ENCODE measurements at regions not wholly inside any gene's neighbourhood (a gene's known extent, or its start where the extent isn't known, plus 50 kb on each side); places are given as distances from the start of the nearest gene placed in this dataset.
"Not testable (repeated sequence)": the region's sequence is repeated elsewhere in the genome, so short reads cannot be mapped to it uniquely, and the experiment has no call there.

DNA sequence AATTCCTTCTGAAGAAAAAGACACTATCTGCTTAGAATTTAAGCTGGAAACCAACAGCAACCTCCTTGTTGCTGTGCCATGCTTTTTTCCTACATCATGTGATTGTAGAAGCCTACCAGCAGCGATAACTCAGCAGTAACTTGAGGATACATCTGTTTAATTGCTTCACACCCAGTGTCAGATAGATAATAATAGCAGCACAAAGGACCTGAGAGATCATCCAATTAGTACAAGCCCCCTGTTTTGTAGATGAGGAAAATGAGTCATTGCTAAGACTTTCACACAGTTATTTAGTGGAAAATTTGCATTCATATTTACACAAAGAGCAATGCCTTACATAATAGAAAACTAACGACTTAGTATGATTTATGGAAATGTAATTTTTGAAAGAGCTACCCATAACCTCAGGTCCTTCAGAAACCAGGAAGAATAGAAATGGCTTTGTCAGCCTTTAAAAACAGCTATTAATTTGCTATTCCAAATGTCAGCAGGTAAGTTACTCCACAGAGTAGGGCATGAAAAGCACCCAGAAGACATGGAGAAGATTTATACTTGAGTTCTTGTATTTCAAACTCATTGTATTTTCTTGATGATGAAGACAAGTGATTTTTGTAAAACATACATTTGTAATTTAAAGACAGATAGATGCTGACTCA is 93.7 kb upstream of the SGCG start:
- no peak overlapping the region for H3K27ac ChIP-seq (ENCODE audit: low read depth, low read length)
- peaks cover 3 to 4% of the 10 kb centered on the region in 2 donors for H3K27me3 Mint-ChIP-seq
- H3K27ac Mint-ChIP-seq = no peak overlapping the region
- DNase-seq = no peak
- no peaks in the 10 kb centered on the region for H3K9me3 Mint-ChIP-seq
- H3K4me3 ChIP-seq (ENCODE audit: low read length in 2 of 2) = no peak overlapping the region
- intact Hi-C loops (cut with micrococcal nuclease) = no loop called here
- no peaks in the 10 kb centered on the region for H3K36me3 ChIP-seq (ENCODE audit: insufficient read depth, low read length)
- no peaks in the 10 kb centered on the region for H3K27me3 ChIP-seq (ENCODE audit: insufficient read depth, low read length)
- no peak overlapping the region for H3K4me3 Mint-ChIP-seq
- no peaks in the 10 kb centered on the region for H3K4me1 ChIP-seq (ENCODE audit: insufficient read depth, low read length)
- no peaks in the 10 kb centered on the region for H3K9me3 ChIP-seq (ENCODE audit: control insufficient read depth in 1 of 2, low read length in 2 of 2)
- H3K36me3 Mint-ChIP-seq = no peaks in the 10 kb centered on the region
- peaks cover 0 to under 1% (median 0%) of the 10 kb centered on the region in 4 donors for H3K4me1 Mint-ChIP-seq
- ChIA-PET POLR2A (ENCODE audit: partially characterized antibody) (no interaction called here), CTCF (ENCODE audit: partially characterized antibody) (interaction anchor here (1.2 to 2.3 kb wide), 3 partner anchors 13 to 15 kb away, joined by 3 to 6 read pairs (median 5); no protein-coding TSS in a partner anchor)

DNA sequence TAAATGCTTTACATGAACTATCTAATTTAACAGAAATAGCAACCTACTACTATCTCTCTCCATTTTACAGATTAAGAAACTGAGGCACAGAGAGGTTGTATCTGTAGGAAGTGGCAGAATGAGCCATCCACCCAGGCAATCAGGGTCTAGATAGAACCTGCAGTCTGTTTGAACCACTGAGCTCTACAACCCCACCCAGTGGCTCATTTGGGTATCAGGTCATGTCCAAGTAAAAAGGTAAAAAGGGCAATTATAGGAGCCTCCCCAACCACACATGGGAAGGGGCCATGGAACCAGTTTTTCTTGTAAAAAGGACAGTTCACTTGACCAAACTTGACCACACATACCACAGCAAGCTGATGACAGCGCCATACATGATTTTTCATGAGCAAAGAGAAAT is 92.9 kb upstream of the SGCG start:
- Histone ChIP-seq H3K36me3 (ENCODE audit: insufficient read depth, low read length) (no peaks in the 10 kb centered on the region), H3K27ac (ENCODE audit: low read depth, low read length) (no peak overlapping the region), H3K9me3 (ENCODE audit: control insufficient read depth in 1 of 2, low read length in 2 of 2) (no peaks in the 10 kb centered on the region), H3K4me1 (ENCODE audit: insufficient read depth, low read length) (no peaks in the 10 kb centered on the region), H3K4me3 (ENCODE audit: low read length in 2 of 2) (no peak overlapping the region), H3K27me3 (ENCODE audit: insufficient read depth, low read length) (no peaks in the 10 kb centered on the region)
- ChIA-PET CTCF (ENCODE audit: partially characterized antibody) (interaction anchor here (2.3 kb wide), 1 partner anchor 15 kb away, joined by 6 read pairs; no protein-coding TSS in a partner anchor), POLR2A (ENCODE audit: partially characterized antibody) (no interaction called here)
- no peaks in the 10 kb centered on the region for H3K36me3 Mint-ChIP-seq
- DNase-seq = no peak
- no peaks in the 10 kb centered on the region for H3K9me3 Mint-ChIP-seq
- H3K4me1 Mint-ChIP-seq = no peaks in the 10 kb centered on the region
- peaks cover 3 to 6% of the 10 kb centered on the region in 2 donors for H3K27me3 Mint-ChIP-seq
- intact Hi-C loops (cut with micrococcal nuclease) = no loop called here
- no peak overlapping the region for H3K4me3 Mint-ChIP-seq
- H3K27ac Mint-ChIP-seq = no peak overlapping the region

DNA sequence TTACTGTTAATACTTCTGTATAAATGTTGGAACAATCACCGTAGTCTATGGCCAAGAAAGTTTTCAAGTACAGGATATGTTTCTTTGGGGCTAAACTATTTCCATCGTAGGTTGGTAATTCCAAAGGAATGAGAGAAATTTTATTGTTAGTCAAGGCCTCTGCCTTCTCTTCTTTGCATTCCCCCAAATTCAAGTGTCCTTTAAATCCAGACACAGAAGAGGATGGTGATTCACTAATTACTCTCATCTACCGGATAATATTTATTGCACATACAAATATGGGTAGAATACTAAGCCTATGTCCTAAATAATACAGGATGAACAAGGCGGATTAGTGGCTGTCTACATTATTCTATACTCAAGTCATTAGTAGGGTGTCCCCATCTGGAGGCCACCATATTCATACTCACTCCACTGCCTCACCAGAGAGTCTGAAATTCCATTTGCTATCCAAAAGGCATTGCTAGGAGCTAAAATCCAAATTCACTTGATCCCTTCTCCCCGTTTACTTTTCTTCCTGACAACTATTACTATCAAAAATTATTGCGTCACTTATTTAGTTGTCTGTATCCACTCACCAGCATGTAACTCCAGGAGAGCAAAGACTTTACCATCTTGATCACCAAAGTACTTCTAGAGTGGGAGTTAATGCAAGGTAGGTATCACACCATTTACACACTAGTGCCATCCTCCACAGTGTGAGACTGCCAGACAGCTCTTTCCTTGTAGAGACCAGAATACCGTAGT is 82.4 kb upstream of the SGCG start:
- Mint-ChIP-seq H3K4me3 (no peak overlapping the region), H3K36me3 (no peaks in the 10 kb centered on the region), H3K27me3 (peaks cover 4 to 6% of the 10 kb centered on the region in 2 donors), H3K4me1 (no peaks in the 10 kb centered on the region), H3K27ac (no peak overlapping the region), H3K9me3 (peaks cover 0 to 3% (median 0%) of the 10 kb centered on the region in 8 donors)
- H3K36me3 ChIP-seq (ENCODE audit: insufficient read depth, low read length) = no peaks in the 10 kb centered on the region
- no peaks in the 10 kb centered on the region for H3K27me3 ChIP-seq (ENCODE audit: insufficient read depth, low read length)
- intact Hi-C loops (cut with micrococcal nuclease) = no loop called here
- H3K4me1 ChIP-seq (ENCODE audit: insufficient read depth, low read length) = no peaks in the 10 kb centered on the region
- no peak overlapping the region for H3K27ac ChIP-seq (ENCODE audit: low read depth, low read length)
- H3K9me3 ChIP-seq (ENCODE audit: control insufficient read depth in 1 of 2, low read length in 2 of 2) = no peaks in the 10 kb centered on the region
- DNase-seq = no peak
- CTCF ChIA-PET (ENCODE audit: partially characterized antibody) = no interaction called here
- H3K4me3 ChIP-seq (ENCODE audit: low read length in 2 of 2) = no peak overlapping the region
- POLR2A ChIA-PET (ENCODE audit: partially characterized antibody) = no interaction called here

DNA sequence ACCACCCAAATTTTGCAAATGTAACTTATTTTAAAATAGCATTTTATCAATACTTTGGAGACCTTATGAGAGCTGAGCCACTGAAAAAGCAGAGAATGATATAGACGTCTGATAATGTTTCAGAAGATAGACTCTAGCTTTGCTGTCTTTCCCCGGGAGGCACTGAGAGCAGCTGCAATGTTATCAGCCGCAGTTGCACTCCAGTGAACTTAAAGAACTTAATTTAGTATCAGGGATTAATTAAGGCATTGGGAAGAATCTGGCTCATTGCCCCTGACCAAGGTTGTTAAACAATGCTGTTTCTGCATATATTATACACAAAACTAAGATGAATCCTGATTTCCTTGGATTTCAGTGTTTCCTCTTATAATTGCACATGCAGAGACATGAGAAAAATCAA is 75.7 kb upstream of the SGCG start:
- intact Hi-C loops (cut with micrococcal nuclease) = no loop called here
- Mint-ChIP-seq H3K27me3 (peaks cover 2 to 5% of the 10 kb centered on the region in 2 donors), H3K4me1 (no peaks in the 10 kb centered on the region), H3K9me3 (peaks cover 0 to 3% (median 0%) of the 10 kb centered on the region in 8 donors), H3K27ac (no peak overlapping the region), H3K36me3 (no peaks in the 10 kb centered on the region), H3K4me3 (no peak overlapping the region)
- Histone ChIP-seq H3K9me3 (ENCODE audit: control insufficient read depth in 1 of 2, low read length in 2 of 2) (no peaks in the 10 kb centered on the region), H3K27me3 (ENCODE audit: insufficient read depth, low read length) (no peaks in the 10 kb centered on the region), H3K27ac (ENCODE audit: low read depth, low read length) (no peak overlapping the region), H3K4me3 (ENCODE audit: low read length in 2 of 2) (no peak overlapping the region), H3K4me1 (ENCODE audit: insufficient read depth, low read length) (no peaks in the 10 kb centered on the region), H3K36me3 (ENCODE audit: insufficient read depth, low read length) (no peaks in the 10 kb centered on the region)
- POLR2A ChIA-PET (ENCODE audit: partially characterized antibody) = no interaction called here
- CTCF ChIA-PET (ENCODE audit: partially characterized antibody) = no interaction called here
- no peak for DNase-seq

GRCh38 chr13:23107665-23108064 is 73.1 kb upstream of the SGCG start:
- H3K9me3 Mint-ChIP-seq = peaks cover 0 to 3% (median 0%) of the 10 kb centered on the region in 8 donors
- intact Hi-C loops (cut with micrococcal nuclease) = no loop called here
- no peaks in the 10 kb centered on the region for H3K36me3 Mint-ChIP-seq
- ChIA-PET POLR2A (ENCODE audit: partially characterized antibody) (no interaction called here), CTCF (ENCODE audit: partially characterized antibody) (no interaction called here)
- Histone ChIP-seq H3K9me3 (ENCODE audit: control insufficient read depth in 1 of 2, low read length in 2 of 2) (no peaks in the 10 kb centered on the region), H3K36me3 (ENCODE audit: insufficient read depth, low read length) (no peaks in the 10 kb centered on the region), H3K27ac (ENCODE audit: low read depth, low read length) (no peak overlapping the region), H3K4me3 (ENCODE audit: low read length in 2 of 2) (no peak overlapping the region), H3K27me3 (ENCODE audit: insufficient read depth, low read length) (no peaks in the 10 kb centered on the region), H3K4me1 (ENCODE audit: insufficient read depth, low read length) (no peaks in the 10 kb centered on the region)
- no peaks in the 10 kb centered on the region for H3K4me1 Mint-ChIP-seq
- H3K27me3 Mint-ChIP-seq = peaks cover 2 to 5% of the 10 kb centered on the region in 2 donors
- H3K4me3 Mint-ChIP-seq = no peak overlapping the region
- H3K27ac Mint-ChIP-seq = no peak overlapping the region
- no peak for DNase-seq

DNA sequence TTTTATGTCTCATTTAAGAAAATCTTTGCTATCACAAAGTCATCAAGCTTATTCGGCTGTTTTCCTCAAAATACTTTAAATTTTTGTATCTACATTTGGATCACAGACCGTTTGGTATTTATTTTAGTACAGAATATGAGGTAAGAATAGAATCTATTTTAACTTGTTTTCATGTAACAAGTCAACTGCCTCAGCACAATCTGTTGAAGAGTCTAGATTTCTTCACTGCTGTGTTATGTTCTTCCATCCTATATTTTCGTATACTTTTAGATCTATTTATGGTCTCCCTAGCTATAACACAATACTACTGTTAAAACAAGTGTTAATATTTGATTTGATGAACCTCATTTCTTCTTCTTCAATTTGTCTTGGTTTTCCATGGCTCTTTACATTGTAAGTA is 61.6 kb upstream of the SGCG start:
- Mint-ChIP-seq H3K36me3 (no peaks in the 10 kb centered on the region), H3K27me3 (peaks cover 2 to 6% of the 10 kb centered on the region in 2 donors), H3K27ac (no peak overlapping the region), H3K4me1 (no peaks in the 10 kb centered on the region), H3K9me3 (peaks cover 0 to 8% (median 1%) of the 10 kb centered on the region in 8 donors), H3K4me3 (no peak overlapping the region)
- Histone ChIP-seq H3K27me3 (ENCODE audit: insufficient read depth, low read length) (no peaks in the 10 kb centered on the region), H3K27ac (ENCODE audit: low read depth, low read length) (no peak overlapping the region), H3K4me3 (ENCODE audit: low read length in 2 of 2) (no peak overlapping the region), H3K9me3 (ENCODE audit: control insufficient read depth in 1 of 2, low read length in 2 of 2) (no peaks in the 10 kb centered on the region), H3K36me3 (ENCODE audit: insufficient read depth, low read length) (no peaks in the 10 kb centered on the region), H3K4me1 (ENCODE audit: insufficient read depth, low read length) (no peaks in the 10 kb centered on the region)
- DNase-seq = no peak
- intact Hi-C loops (cut with micrococcal nuclease) = no loop called here
- POLR2A ChIA-PET (ENCODE audit: partially characterized antibody) = no interaction called here
- CTCF ChIA-PET (ENCODE audit: partially characterized antibody) = no interaction called here

- DNase-seq; H3K27me3 Mint-ChIP-seq; H3K4me1 ChIP-seq (ENCODE audit: insufficient read depth, low read length); H3K9me3 Mint-ChIP-seq; H3K36me3 Mint-ChIP-seq; H3K27ac Mint-ChIP-seq; H3K4me3 Mint-ChIP-seq; H3K36me3 ChIP-seq (ENCODE audit: insufficient read depth, low read length); H3K27me3 ChIP-seq (ENCODE audit: insufficient read depth, low read length); H3K27ac ChIP-seq (ENCODE audit: low read depth, low read length); CTCF ChIA-PET (ENCODE audit: partially characterized antibody); intact Hi-C loops (cut with micrococcal nuclease); H3K9me3 ChIP-seq (ENCODE audit: control insufficient read depth in 1 of 2, low read length in 2 of 2); POLR2A ChIA-PET (ENCODE audit: partially characterized antibody); H3K4me1 Mint-ChIP-seq; H3K4me3 ChIP-seq (ENCODE audit: low read length in 2 of 2): not testable (repeated sequence)
Observed at GRCh38 chr13:23127540-23127939, 53.2 kb upstream of the SGCG start.

All from CD4-positive, alpha-beta memory T cell (primary cell).